ENCODE measurements at regions not wholly inside any gene's neighbourhood (a gene's known extent, or its start where the extent isn't known, plus 50 kb on each side); places are given as distances from the start of the nearest gene placed in this dataset.
A peak's percentile ranks its signal among the peaks of the same experiment; 100 is the strongest.

DNA sequence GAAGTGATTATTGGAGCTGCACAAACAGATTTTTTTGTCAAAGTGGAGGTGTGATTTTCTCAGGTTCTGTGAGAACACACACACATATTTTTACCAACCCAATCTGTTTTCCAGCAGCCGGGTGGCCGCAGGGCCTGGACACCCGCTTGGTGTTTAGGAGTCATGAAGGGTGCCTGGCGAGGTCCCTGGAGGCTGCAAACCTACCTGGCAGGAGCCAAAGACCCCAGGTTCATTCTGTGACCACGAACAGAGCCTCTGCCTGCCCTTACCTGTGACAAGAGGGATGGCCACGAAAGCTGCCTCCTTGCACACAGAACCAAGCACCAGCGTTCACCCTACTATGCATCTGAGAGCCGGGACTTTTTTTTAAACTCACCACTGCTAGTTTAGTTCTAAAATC is 64.3 kb upstream of the ID2 start:
- no peak for DNase-seq (ENCODE audit: low spot score)

DNA sequence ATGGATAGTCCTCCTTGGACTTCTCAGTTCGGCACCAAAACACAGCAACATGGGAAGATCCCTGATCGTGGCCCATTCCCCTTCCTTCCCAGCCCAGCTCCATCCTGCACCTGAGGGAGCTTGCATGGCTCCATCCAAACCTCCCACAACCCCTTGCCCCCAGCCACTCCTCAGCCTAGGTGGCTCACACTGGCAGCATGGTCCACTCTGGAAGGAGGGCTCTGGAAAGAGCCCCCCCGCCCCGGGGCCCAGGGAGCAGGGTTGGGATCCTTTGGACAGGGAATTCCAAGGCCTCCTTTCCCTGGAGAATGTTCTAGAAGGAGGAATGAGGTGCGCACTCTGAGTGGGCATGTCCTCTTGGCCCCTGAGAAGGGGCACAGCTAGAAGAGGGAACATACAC is 62.8 kb upstream of the ID2 start:
- DNase-seq (ENCODE audit: low spot score): no peak

- no peak for DNase-seq (ENCODE audit: low spot score)
Observed at GRCh38 chr2:8620611-8621382, 61.1 kb upstream of the ID2 start.

- DNase-seq (ENCODE audit: low spot score): no peak
Observed at GRCh38 chr2:8622199-8622911, 59.5 kb upstream of the ID2 start.

- no peak for DNase-seq (ENCODE audit: low spot score)
Observed at GRCh38 chr2:8622924-8623465, 58.9 kb upstream of the ID2 start.

GRCh38 chr2:8623576-8623957 is 58.3 kb upstream of the ID2 start:
- no peak for DNase-seq (ENCODE audit: low spot score)

DNA sequence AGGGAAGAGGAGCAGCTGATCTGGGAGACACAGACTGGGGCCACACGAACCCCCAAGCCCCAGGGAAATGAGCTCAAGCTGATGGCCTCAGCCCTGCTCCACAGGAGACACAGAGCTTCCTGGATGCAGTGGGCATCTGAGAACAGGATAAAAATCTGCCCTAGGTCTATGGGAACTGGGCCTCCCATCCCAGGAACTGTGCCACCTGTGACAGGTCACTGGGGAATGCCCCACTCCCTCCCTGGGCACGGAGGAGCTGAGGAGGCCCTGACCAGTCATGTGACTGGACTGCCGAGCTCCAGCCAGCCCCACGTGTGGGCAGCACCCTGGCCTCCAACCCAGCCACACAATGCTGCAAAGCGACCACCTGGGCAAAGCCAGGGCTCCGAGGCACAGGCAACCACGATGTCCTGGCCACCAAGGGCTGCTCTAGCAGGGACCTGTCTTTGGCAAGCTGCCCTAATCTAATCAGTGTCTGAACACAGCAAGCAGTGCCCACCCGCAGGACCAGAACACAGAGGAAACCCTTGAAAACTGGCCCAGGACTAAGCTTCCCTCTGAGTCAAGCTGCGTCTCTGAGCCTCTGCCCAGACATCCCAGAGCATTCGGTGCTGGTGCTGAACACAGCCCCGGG is 57.8 kb upstream of the ID2 start:
- no peak for DNase-seq (ENCODE audit: low spot score)

DNA sequence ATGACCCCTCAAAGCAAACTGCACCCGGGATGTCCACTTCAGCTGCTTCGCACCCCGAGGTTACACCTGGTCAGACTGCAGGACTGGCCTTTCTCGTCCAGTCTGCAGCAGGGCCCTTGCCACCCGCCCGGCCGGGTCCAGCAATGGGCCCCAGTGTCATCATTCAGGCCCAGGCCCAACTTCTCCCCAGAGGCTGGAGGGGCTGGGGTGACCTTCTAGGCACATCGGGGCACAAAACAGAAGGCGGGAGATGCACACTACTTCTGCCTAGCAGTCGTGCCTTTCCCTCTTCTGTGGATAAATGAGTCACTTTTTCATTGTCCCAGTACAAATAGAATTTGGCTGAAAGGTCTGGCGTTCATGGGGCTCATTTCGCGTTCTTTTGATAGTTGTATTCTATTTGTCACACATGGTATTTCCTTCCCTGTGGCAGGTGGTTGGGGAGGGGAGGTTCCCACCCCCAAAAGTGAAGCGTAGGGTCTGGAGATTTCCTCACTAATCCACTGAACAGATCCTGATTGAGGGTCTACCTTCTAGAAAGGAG is 56.9 kb upstream of the ID2 start:
- DNase-seq (ENCODE audit: low spot score): no peak

DNA sequence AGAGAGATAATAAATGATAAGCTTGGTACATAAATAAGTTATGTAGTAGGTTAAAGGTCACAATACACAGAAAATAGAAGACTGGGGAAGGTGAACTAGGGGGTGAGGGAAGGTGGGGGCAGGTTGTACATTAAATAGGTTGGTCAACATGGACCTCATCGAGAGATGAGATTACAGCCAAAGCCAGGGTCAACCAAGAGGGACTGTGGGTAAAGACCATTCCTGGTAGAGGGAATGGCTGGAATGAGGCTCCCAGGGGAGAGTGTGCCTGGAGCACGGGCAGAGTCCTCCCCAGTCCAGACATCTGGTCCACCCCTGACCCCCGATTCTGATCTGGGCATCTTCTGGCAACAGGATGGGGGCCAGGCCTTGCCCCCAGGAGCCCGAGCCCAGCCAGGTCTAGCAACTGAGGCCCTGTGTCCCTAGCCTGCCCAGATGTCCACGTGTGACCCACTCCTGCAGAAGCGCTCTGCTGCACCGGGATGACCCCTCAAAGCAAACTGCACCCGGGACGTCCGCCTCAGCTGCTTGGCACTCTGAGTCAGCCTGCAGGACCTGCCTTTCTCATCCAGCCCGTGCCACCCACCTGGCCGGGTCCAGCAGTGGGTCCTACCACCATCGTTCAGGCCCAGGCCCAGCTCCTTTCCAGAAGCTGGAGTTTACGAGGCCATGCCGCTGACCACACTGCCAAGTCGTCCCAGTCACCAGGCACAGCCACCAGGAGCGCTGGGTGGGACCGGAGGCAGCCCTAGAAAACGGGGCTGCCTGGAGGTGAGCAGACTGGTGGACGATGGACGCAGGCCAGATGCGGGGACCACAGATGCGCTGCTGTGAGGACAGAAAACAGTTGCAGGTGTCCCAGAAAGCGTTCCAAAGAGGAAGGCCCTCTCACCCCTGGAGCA is 56.2 kb upstream of the ID2 start:
- DNase-seq (ENCODE audit: low spot score): no peak

DNA sequence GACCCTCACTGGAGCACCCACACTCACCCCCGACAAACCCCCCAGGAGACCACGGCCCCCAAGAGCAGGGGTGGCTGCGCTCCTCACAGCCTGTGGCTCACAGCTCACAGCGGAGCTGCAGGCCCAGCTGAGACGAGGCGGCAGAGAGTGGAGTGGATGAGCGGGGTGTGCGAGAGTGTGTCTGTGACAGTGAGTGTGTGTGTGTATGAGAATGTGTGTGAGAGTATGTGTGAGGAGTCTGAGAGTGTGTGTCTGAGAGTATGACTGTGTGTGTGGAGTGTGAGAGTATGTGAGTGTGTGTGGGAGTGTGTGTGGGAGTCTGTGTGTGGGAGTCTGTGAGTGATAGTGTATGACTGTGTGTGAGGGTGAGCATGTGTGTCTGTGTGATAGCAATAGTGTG is 55.3 kb upstream of the ID2 start:
- no peak for DNase-seq (ENCODE audit: low spot score)

DNA sequence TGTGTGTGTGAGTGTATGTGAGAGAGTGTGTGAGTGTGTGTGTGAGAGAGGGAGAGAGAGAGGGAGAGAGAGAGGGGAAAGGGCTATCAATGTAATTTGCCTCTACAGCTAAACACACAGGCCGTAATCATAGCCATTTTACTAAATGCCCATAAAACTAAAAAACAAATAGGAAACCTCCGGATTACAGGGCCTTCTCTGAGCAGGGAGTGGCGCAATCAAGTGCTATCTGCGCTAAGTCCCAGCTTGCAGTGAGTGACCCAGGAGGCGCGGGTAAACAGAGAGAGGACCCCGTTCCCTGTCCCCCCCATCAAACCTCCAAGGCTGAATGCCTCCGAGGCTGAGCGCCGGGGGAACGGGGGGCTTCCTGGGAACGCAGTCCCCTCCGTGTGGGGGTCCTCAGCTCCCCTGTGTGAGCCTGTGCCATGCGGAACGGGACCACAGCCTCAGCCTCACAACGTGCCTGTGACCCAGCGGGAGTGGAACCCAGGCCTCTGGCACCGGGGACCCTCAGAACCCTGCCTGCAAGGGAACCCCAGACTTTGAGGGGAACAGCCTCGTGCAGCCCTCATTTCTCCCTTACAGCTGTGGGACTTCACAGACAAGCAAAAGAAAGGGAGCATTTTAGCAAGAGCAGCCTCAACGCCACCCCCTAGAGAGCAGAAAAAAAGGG is 54.7 kb upstream of the ID2 start:
- DNase-seq (ENCODE audit: low spot score): no peak

DNA sequence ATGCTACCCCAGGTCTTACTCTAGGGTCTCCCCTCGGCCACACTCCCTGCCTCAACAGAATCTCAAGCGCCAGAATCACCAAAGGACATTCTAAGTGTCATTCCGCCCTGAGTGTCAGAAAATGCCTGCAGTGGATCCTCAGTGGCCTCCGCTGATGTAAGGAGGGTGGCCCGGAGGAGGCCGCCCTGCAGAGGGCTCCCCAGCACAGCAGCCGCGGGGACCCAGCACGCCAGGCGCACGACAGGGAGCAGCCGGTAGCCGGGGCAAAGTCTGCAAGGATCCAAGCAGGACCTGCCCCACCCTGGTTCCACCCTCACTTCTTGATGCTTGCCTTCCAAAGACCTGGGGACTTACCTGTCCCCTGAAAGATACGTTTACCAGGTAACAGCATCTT is 54.2 kb upstream of the ID2 start:
- no peak for DNase-seq (ENCODE audit: low spot score)

DNA sequence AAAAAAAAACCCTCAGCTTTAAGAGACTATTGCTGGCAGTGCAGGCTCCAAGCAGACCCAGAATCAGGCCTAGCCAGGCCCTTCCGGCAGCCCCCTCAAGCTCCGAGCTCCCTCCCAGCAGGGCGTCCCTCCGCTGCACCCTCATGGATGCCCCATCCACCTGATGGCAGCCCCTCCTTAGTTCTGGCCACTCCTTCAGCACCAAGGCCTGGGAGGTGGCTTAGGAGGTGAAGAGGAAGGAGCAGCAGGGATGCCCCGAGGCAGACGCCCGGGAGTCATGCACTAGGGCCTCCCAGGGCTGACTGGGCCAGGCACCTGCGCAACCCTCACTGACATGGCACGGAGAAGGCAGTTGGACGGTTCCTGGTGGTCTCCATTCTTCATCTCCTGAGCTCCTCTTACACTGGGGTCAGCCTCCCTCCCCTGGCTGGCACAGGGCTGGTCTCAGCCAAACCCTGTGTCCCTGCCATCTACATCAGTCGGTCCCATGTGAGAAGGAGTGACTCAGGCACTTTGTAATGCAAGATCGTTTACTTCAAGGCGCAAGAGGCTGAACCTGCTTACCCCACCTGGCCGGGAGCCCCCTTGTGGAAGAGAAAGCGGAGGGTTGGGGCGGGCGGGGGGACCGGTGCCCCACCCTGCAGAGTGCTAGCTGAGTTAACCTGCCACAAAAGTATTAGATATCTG is 53.5 kb upstream of the ID2 start:
- DNase-seq (ENCODE audit: low spot score): peak; percentile 36

DNA sequence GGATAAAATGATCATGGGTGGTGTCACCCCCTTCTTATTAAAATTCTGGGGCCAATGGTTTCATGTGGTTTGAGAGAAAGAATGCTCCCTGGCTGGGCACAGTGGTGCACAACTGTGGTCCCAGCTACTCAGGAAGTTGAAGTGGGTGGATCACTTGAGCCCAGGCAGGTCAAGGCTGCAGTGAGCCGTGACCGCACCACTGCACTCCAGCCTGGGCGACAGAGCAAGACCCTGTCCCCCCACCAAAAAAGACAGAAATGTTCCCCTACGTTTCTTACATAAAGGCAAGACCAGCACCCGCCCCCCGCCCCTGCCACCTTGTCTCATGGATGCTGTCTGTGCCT is 53.0 kb upstream of the ID2 start:
- no peak for DNase-seq (ENCODE audit: low spot score)

- no peak for DNase-seq (ENCODE audit: low spot score)
Observed at GRCh38 chr2:8629402-8629801, 52.5 kb upstream of the ID2 start.

- no peak for DNase-seq (ENCODE audit: low spot score)
Observed at GRCh38 chr2:8630676-8631464, 51.0 kb upstream of the ID2 start.

DNA sequence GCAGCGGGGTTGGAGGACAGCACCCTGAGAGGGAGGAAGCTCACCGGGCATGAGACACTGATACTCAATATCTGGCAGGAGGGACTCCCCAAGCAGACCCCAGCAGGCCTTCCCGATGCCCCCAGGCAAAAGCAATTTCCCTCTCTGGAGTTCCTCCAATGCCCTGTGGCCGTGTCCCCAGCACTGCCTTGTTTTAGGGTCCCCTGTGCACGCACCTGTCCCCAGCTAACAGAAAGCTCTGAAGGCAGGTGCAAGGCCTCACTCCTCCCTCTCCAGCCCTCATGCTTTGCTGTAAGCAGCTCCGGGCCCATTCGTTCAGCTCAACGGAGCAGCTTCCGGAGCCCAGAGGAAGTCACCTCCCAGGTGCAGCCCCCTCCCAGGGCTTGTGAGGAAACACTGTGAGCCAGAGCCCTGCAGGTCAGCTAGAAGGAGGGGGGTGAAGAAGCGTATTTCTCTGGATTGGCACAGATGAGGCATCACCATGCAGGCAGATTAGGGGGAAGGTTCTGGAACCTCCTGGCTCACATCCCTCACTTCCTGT is 50.3 kb upstream of the ID2 start:
- no peak for DNase-seq (ENCODE audit: low spot score)

All from H4 (cell line).